HL-60 (cell line): ENCODE measurements at regions not wholly inside any gene's neighbourhood (a gene's known extent, or its start where the extent isn't known, plus 50 kb on each side); places are given as distances from the start of the nearest gene placed in this dataset.

Source experiments
- POLR2AphosphoS5 ChIP-seq: IDR thresholded peaks from 2 replicates; pipeline ENCODE4 v1.6.1; 2012; ENCODE audit warnings: low read depth
- TF ChIP-seq, protein P1 (sequence below): IDR thresholded peaks from one replicate; pipeline ENCODE4 v1.5.1; 2011; ENCODE audit warnings: low read length, control low read depth, inconsistent platforms; ENCODE audit not compliant: insufficient read depth

DNA sequence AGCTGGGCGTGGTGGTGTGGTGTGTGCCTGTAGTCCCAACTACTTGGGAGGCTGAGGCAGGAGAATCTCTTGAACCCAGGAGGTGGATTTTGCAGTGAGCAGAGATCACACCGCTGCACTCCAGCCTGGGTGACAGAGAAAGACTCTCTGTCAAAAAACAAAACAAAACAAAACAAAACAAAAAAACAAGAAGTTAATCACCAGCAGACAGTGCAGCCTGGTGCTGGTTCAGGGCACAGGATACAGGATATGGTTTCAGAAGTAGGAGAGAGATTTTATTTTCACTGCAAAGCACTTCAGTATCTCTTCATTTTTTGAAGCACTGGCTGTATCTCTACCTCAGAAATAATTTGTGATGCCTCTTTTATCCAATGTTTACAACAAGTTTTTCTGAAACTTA, 1222.9 kb upstream of the PRKX start:
- TF ChIP-seq, protein P1, sequence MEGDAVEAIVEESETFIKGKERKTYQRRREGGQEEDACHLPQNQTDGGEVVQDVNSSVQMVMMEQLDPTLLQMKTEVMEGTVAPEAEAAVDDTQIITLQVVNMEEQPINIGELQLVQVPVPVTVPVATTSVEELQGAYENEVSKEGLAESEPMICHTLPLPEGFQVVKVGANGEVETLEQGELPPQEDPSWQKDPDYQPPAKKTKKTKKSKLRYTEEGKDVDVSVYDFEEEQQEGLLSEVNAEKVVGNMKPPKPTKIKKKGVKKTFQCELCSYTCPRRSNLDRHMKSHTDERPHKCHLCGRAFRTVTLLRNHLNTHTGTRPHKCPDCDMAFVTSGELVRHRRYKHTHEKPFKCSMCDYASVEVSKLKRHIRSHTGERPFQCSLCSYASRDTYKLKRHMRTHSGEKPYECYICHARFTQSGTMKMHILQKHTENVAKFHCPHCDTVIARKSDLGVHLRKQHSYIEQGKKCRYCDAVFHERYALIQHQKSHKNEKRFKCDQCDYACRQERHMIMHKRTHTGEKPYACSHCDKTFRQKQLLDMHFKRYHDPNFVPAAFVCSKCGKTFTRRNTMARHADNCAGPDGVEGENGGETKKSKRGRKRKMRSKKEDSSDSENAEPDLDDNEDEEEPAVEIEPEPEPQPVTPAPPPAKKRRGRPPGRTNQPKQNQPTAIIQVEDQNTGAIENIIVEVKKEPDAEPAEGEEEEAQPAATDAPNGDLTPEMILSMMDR, result no peak
- TF ChIP-seq POLR2AphosphoS5, result no peak
